GM23338 (cell line): ENCODE measurements at regions not wholly inside any gene's neighbourhood (a gene's known extent, or its start where the extent isn't known, plus 50 kb on each side); places are given as distances from the start of the nearest gene placed in this dataset.

Experiments
- ATAC-seq: fragments of 200-7000 bp; cut with Tn5 transposase; 3 replicates; pipeline ENCODE4 v1.9.1; 2020
- DNase-seq: peaks from one replicate; pipeline ENCODE4 v3.0.0-alpha.2; 2015; ENCODE audit warnings: low spot score
- H2AFZ ChIP-seq: fragments of 200-600 bp; sonication (generic); 2 replicates; pipeline ENCODE4 v1.8.0; 2016; ENCODE audit warnings: antibody characterized with exemption, mild to moderate bottlenecking, moderate library complexity
- H3F3A ChIP-seq: fragments of 200-600 bp; sonication (generic); replicated peaks from 2 replicates; pipeline ENCODE4 v1.8.0; 2017; ENCODE audit warnings: antibody characterized with exemption, mixed run types, low read depth
- H3K27ac ChIP-seq: fragments of 200-600 bp; sonication (generic); 2 replicates; pipeline ENCODE4 v1.6.1; 2016; ENCODE audit warnings: low read depth
- H3K27me3 ChIP-seq: fragments of 200-600 bp; sonication (generic); 2 replicates; pipeline ENCODE4 v1.8.0; 2016; ENCODE audit warnings: mild to moderate bottlenecking, mixed run types, moderate library complexity; ENCODE audit not compliant: insufficient read depth
- H3K36me3 ChIP-seq: fragments of 200-600 bp; sonication (generic); 2 replicates; pipeline ENCODE4 v1.8.0; 2016; ENCODE audit warnings: mild to moderate bottlenecking; ENCODE audit not compliant: insufficient read depth
- H3K4me1 ChIP-seq: fragments of 200-600 bp; sonication (generic); 2 replicates; pipeline ENCODE4 v1.8.0; 2016; ENCODE audit warnings: mild to moderate bottlenecking, moderate library complexity; ENCODE audit not compliant: insufficient read depth
- H3K4me2 ChIP-seq: fragments of 200-600 bp; sonication (generic); 2 replicates; pipeline ENCODE4 v1.7.1; 2017; ENCODE audit warnings: mixed run types
- H3K4me3 ChIP-seq: fragments of 200-600 bp; sonication (generic); 2 replicates; pipeline ENCODE4 v1.6.1; 2016; ENCODE audit warnings: mixed run types
- H3K79me2 ChIP-seq: fragments of 200-600 bp; sonication (generic); replicated peaks from 2 replicates; pipeline ENCODE4 v1.8.0; 2017; ENCODE audit warnings: mild to moderate bottlenecking; ENCODE audit not compliant: insufficient read depth
- H3K9me2 ChIP-seq: fragments of 200-600 bp; sonication (generic); 2 replicates; pipeline ENCODE4 v1.8.0; 2017; ENCODE audit not compliant: insufficient read depth
- H4K20me1 ChIP-seq: fragments of 200-600 bp; sonication (generic); replicated peaks from 2 replicates; pipeline ENCODE4 v1.8.0; 2017; ENCODE audit warnings: mild to moderate bottlenecking; ENCODE audit not compliant: insufficient read depth
- H3K27ac Mint-ChIP-seq: 2 replicates; pipeline ENCODE4 v1.8.0; 2020; ENCODE audit warnings: inconsistent platforms, mild to moderate bottlenecking, moderate library complexity, mixed read lengths
- H3K27me3 Mint-ChIP-seq: 3 replicates; pipeline ENCODE4 v1.8.0; 2022; ENCODE audit warnings: low read depth, mild to moderate bottlenecking, moderate library complexity, mixed read lengths, inconsistent platforms; ENCODE audit not compliant: insufficient read depth, poor library complexity
- H3K36me3 Mint-ChIP-seq: 3 replicates; pipeline ENCODE4 v1.8.0; 2021; ENCODE audit warnings: low read depth, mild to moderate bottlenecking, inconsistent platforms, moderate library complexity, mixed read lengths
- H3K4me1 Mint-ChIP-seq: 3 replicates; pipeline ENCODE4 v1.8.0; 2020; ENCODE audit warnings: mild to moderate bottlenecking, inconsistent platforms, mixed read lengths
- H3K4me3 Mint-ChIP-seq: 3 replicates; pipeline ENCODE4 v1.8.0; 2021; ENCODE audit warnings: moderate library complexity, mild to moderate bottlenecking, inconsistent platforms, mixed read lengths
- H3K9me3 Mint-ChIP-seq: 3 replicates; pipeline ENCODE4 v1.8.0; 2020; ENCODE audit warnings: moderate library complexity, mild to moderate bottlenecking, inconsistent platforms, mixed read lengths
- CREB1 ChIP-seq: fragments of 250-450 bp; sonication (Bioruptor Pico); IDR thresholded peaks from 2 replicates; pipeline ENCODE4 v1.5.0; 2020; ENCODE audit warnings: low read depth, mild to moderate bottlenecking, moderate library complexity
- EZH2phosphoT487 ChIP-seq: fragments of 200-600 bp; sonication (generic); IDR thresholded peaks from one replicate; pipeline ENCODE4 v1.8.1; 2018; ENCODE audit warnings: antibody characterized with exemption; ENCODE audit not compliant: unreplicated experiment
- POLR2AphosphoS5 ChIP-seq: IDR thresholded peaks from 2 replicates; pipeline ENCODE4 v1.6.1; 2016; ENCODE audit warnings: antibody characterized with exemption, low read depth
- STAT1 ChIP-seq: IDR thresholded peaks from one replicate; pipeline ENCODE4 v1.6.1; 2016; ENCODE audit warnings: antibody characterized with exemption; ENCODE audit not compliant: unreplicated experiment
- ZNF114 ChIP-seq: fragments of 250-450 bp; sonication (Bioruptor Pico); IDR thresholded peaks from 2 replicates; pipeline ENCODE4 v1.5.0; 2020; ENCODE audit warnings: mild to moderate bottlenecking, moderate library complexity
- TF ChIP-seq, protein P1 (sequence below): IDR thresholded peaks from one replicate; pipeline ENCODE4 v1.6.1; 2018; ENCODE audit warnings: antibody characterized with exemption; ENCODE audit not compliant: unreplicated experiment
- TF ChIP-seq, protein P2 (sequence below): IDR thresholded peaks from 2 replicates; pipeline ENCODE4 v1.6.1; 2016; ENCODE audit warnings: antibody characterized with exemption
- TF ChIP-seq, protein P3 (sequence below): fragments of 250-450 bp; sonication (Bioruptor Pico); IDR thresholded peaks from 2 replicates; pipeline ENCODE4 v1.5.0; 2020; ENCODE audit warnings: mild to moderate bottlenecking, moderate library complexity

DNA sequence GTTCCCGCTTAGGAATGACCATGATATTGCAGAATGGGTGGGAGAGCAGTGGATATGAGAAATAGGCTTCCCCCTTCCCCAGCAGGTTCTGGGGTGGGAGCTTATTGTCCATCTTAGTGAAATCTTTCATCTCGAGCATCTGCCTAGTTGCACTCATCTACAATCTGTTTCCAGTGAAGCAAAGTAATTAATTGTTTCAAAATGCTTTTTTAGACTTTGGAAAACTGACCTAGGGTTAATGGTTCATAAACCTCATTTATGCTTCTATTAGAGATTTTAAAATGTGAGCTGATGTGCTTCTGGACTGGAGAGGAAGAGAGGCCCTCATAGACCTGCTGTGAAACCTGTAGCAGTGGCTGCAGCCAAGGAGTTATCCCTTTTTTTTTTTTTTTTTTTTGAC, 247.7 kb upstream of the XYLT1 start:
- Histone ChIP-seq H3F3A (no peaks in the 10 kb centered on the region), H3K27ac (no peak overlapping the region), H3K4me3 (no peak overlapping the region), H2AFZ (no peak overlapping the region), H3K27me3 (no peaks in the 10 kb centered on the region), H3K4me2 (no peak overlapping the region), H3K4me1 (no peaks in the 10 kb centered on the region), H3K79me2 (no peaks in the 10 kb centered on the region), H3K36me3 (no peaks in the 10 kb centered on the region; the same call in 1 of the 2 replicates), H3K9me2 (0 out of 2 replicates have a peak, but pooled peaks cover 10% of the 10 kb centered on the region), H4K20me1 (no peaks in the 10 kb centered on the region)
- no peak for ATAC-seq
- DNase-seq: no peak
- no peak for TF ChIP-seq ZNF114 (CRISPR knock-in tag)
- TF ChIP-seq POLR2AphosphoS5: no peak
- no peak for TF ChIP-seq CREB1 (CRISPR knock-in tag)
- TF ChIP-seq, protein P1, sequence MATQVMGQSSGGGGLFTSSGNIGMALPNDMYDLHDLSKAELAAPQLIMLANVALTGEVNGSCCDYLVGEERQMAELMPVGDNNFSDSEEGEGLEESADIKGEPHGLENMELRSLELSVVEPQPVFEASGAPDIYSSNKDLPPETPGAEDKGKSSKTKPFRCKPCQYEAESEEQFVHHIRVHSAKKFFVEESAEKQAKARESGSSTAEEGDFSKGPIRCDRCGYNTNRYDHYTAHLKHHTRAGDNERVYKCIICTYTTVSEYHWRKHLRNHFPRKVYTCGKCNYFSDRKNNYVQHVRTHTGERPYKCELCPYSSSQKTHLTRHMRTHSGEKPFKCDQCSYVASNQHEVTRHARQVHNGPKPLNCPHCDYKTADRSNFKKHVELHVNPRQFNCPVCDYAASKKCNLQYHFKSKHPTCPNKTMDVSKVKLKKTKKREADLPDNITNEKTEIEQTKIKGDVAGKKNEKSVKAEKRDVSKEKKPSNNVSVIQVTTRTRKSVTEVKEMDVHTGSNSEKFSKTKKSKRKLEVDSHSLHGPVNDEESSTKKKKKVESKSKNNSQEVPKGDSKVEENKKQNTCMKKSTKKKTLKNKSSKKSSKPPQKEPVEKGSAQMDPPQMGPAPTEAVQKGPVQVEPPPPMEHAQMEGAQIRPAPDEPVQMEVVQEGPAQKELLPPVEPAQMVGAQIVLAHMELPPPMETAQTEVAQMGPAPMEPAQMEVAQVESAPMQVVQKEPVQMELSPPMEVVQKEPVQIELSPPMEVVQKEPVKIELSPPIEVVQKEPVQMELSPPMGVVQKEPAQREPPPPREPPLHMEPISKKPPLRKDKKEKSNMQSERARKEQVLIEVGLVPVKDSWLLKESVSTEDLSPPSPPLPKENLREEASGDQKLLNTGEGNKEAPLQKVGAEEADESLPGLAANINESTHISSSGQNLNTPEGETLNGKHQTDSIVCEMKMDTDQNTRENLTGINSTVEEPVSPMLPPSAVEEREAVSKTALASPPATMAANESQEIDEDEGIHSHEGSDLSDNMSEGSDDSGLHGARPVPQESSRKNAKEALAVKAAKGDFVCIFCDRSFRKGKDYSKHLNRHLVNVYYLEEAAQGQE: no peak
- no peak for TF ChIP-seq EZH2phosphoT487
- TF ChIP-seq, protein P2, sequence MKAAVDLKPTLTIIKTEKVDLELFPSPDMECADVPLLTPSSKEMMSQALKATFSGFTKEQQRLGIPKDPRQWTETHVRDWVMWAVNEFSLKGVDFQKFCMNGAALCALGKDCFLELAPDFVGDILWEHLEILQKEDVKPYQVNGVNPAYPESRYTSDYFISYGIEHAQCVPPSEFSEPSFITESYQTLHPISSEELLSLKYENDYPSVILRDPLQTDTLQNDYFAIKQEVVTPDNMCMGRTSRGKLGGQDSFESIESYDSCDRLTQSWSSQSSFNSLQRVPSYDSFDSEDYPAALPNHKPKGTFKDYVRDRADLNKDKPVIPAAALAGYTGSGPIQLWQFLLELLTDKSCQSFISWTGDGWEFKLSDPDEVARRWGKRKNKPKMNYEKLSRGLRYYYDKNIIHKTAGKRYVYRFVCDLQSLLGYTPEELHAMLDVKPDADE: no peak
- TF ChIP-seq, protein P3, sequence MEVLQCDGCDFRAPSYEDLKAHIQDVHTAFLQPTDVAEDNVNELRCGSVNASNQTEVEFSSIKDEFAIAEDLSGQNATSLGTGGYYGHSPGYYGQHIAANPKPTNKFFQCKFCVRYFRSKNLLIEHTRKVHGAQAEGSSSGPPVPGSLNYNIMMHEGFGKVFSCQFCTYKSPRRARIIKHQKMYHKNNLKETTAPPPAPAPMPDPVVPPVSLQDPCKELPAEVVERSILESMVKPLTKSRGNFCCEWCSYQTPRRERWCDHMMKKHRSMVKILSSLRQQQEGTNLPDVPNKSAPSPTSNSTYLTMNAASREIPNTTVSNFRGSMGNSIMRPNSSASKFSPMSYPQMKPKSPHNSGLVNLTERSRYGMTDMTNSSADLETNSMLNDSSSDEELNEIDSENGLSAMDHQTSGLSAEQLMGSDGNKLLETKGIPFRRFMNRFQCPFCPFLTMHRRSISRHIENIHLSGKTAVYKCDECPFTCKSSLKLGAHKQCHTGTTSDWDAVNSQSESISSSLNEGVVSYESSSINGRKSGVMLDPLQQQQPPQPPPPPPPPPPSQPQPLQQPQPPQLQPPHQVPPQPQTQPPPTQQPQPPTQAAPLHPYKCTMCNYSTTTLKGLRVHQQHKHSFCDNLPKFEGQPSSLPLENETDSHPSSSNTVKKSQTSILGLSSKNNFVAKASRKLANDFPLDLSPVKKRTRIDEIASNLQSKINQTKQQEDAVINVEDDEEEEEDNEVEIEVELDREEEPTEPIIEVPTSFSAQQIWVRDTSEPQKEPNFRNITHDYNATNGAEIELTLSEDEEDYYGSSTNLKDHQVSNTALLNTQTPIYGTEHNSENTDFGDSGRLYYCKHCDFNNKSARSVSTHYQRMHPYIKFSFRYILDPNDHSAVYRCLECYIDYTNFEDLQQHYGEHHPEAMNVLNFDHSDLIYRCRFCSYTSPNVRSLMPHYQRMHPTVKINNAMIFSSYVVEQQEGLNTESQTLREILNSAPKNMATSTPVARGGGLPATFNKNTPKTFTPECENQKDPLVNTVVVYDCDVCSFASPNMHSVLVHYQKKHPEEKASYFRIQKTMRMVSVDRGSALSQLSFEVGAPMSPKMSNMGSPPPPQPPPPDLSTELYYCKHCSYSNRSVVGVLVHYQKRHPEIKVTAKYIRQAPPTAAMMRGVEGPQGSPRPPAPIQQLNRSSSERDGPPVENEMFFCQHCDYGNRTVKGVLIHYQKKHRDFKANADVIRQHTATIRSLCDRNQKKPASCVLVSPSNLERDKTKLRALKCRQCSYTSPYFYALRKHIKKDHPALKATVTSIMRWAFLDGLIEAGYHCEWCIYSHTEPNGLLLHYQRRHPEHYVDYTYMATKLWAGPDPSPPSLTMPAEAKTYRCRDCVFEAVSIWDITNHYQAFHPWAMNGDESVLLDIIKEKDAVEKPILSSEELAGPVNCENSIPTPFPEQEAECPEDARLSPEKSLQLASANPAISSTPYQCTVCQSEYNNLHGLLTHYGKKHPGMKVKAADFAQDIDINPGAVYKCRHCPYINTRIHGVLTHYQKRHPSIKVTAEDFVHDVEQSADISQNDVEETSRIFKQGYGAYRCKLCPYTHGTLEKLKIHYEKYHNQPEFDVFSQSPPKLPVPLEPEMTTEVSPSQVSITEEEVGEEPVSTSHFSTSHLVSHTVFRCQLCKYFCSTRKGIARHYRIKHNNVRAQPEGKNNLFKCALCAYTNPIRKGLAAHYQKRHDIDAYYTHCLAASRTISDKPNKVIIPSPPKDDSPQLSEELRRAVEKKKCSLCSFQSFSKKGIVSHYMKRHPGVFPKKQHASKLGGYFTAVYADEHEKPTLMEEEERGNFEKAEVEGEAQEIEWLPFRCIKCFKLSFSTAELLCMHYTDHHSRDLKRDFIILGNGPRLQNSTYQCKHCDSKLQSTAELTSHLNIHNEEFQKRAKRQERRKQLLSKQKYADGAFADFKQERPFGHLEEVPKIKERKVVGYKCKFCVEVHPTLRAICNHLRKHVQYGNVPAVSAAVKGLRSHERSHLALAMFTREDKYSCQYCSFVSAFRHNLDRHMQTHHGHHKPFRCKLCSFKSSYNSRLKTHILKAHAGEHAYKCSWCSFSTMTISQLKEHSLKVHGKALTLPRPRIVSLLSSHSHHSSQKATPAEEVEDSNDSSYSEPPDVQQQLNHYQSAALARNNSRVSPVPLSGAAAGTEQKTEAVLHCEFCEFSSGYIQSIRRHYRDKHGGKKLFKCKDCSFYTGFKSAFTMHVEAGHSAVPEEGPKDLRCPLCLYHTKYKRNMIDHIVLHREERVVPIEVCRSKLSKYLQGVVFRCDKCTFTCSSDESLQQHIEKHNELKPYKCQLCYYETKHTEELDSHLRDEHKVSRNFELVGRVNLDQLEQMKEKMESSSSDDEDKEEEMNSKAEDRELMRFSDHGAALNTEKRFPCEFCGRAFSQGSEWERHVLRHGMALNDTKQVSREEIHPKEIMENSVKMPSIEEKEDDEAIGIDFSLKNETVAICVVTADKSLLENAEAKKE (CRISPR knock-in tag): no peak
- no peak for TF ChIP-seq STAT1
- Mint-ChIP-seq H3K4me3 (no peak overlapping the region), H3K27me3 (no peaks in the 10 kb centered on the region), H3K4me1 (no peaks in the 10 kb centered on the region; the same call in 1 of the 3 replicates), H3K36me3 (peaks cover 8% of the 10 kb centered on the region; the same call in 2 of the 3 replicates), H3K9me3 (peaks cover 13% of the 10 kb centered on the region), H3K27ac (no peak overlapping the region)
